HCT116 (cell line): ENCODE measurements at regions not wholly inside any gene's neighbourhood (a gene's known extent, or its start where the extent isn't known, plus 50 kb on each side); places are given as distances from the start of the nearest gene placed in this dataset.

Experiments used
- ATAC-seq: fragments of 200-7000 bp; cut with Tn5 transposase; 2 replicates; pipeline ENCODE4 v1.9.1; 2020; ENCODE audit warnings: mild to moderate bottlenecking, moderate library complexity
- BruUV-seq: library from RNA; stranded (reverse); fragments of 400-500 nt; replicated peaks from 2 replicates; lab custom pipeline; 2021; lab: Mats Ljungman, UMichigan
- CTCF ChIA-PET: fragments of 300-600 bp; sonication (Branson Sonifier 250); formaldehyde crosslinking; loops from one replicate; lab custom pipeline; 2021; ENCODE audit warnings: antibody characterized with exemption; lab: Charles Lee
- POLR2A ChIA-PET: fragments of 300-600, 350-600 bp; sonication (Branson Sonifier 250); formaldehyde crosslinking; loops from one replicate; lab custom pipeline; 2021; ENCODE audit warnings: antibody characterized with exemption; lab: Charles Lee
- RAD21 ChIA-PET, 2 experiments: fragments of 300-600 bp; sonication (Branson Sonifier 250); formaldehyde crosslinking; loops; one replicate each; lab custom pipeline; 2023; ENCODE audit warnings: low total read pairs in 2 of 2; ENCODE audit not compliant: uncharacterized antibody in 2 of 2, unreplicated experiment in 2 of 2, low non-redundant PET in 1 of 2; lab: Charles Lee
- DNase-seq: peaks from one replicate; pipeline ENCODE4 v3.0.0-alpha.2; 2010; ENCODE audit warnings: low read depth, low spot score
- H2AFZ ChIP-seq: fragments of 200-600 bp; shearing (Covaris generic), sonication (generic); 2 replicates; pipeline ENCODE4 v1.6.1; 2017; ENCODE audit warnings: low read depth, mixed run types, mixed read lengths, antibody characterized with exemption, low read length; ENCODE audit not compliant: poor library complexity, severe bottlenecking
- H3K27ac ChIP-seq: 2 replicates; pipeline ENCODE4 v1.5.1; 2012; ENCODE audit warnings: low read depth, low read length
- H3K27me3 ChIP-seq: fragments of 200-600 bp; sonication (generic); 2 replicates; pipeline ENCODE4 v1.6.1; 2016; ENCODE audit warnings: mixed run types, low read length, mixed read lengths; ENCODE audit not compliant: insufficient read depth
- H3K36me3 ChIP-seq, 2 experiments: fragments of 200-500 bp in 1 of 2; fragments of 200-600 bp in 1 of 2; sonication (Bioruptor generic) in 1 of 2; sonication (generic) in 1 of 2; 2 replicates each; pipeline versions ENCODE4 v1.5.1 to v1.6.1; 2014 to 2016; ENCODE audit warnings: low read length in 2 of 2, inconsistent platforms in 1 of 2, mixed read lengths in 1 of 2, mixed run types in 1 of 2; ENCODE audit not compliant: insufficient read depth in 2 of 2, control insufficient read depth in 1 of 2
- H3K4me1 ChIP-seq, 2 experiments: fragments of 200-600 bp in 1 of 2; sonication (generic) in 1 of 2; 2 replicates each; pipeline versions ENCODE4 v1.5.1 to v1.6.1; 2012 to 2017; ENCODE audit warnings: low read length in 2 of 2, inconsistent platforms in 1 of 2, mild to moderate bottlenecking in 1 of 2, mixed read lengths in 1 of 2, mixed run types in 1 of 2, moderate library complexity in 1 of 2; ENCODE audit not compliant: insufficient read depth in 2 of 2, control insufficient read depth in 1 of 2
- H3K4me2 ChIP-seq: fragments of 200-600 bp; sonication (generic); 2 replicates; pipeline ENCODE4 v1.6.1; 2017; ENCODE audit warnings: mixed run types, low read length, mixed read lengths
- H3K4me3 ChIP-seq, 2 experiments: fragments of 200-600 bp in 1 of 2; sonication (generic) in 1 of 2; replicated peaks in 1 of 2; 2 replicates each; pipeline ENCODE4 v1.5.1; 2011 to 2016; ENCODE audit warnings: low read length in 2 of 2, control low read depth in 1 of 2, low read depth in 1 of 2, mild to moderate bottlenecking in 1 of 2, mixed read lengths in 1 of 2, mixed run types in 1 of 2
- H3K79me2 ChIP-seq: fragments of 200-600 bp; sonication (generic); 2 replicates; pipeline ENCODE4 v1.6.1; 2017; ENCODE audit warnings: mild to moderate bottlenecking, mixed run types, low read length, moderate library complexity, mixed read lengths; ENCODE audit not compliant: insufficient read depth
- H3K9ac ChIP-seq: fragments of 200-600 bp; sonication (generic); 2 replicates; pipeline ENCODE4 v1.6.1; 2016; ENCODE audit warnings: low read length, mixed read lengths
- H3K9me2 ChIP-seq: fragments of 200-600 bp; sonication (generic), shearing (Covaris generic); 2 replicates; pipeline ENCODE4 v1.6.1; 2017; ENCODE audit warnings: mixed run types, mild to moderate bottlenecking, moderate library complexity; ENCODE audit not compliant: insufficient read depth
- H3K9me3 ChIP-seq, 2 experiments: fragments of 200-500 bp in 1 of 2; fragments of 200-600 bp in 1 of 2; sonication (Bioruptor generic) in 1 of 2; sonication (generic) in 1 of 2; 2 replicates each; pipeline ENCODE4 v1.6.1; 2014 to 2017; ENCODE audit warnings: low read length in 2 of 2, mixed read lengths in 2 of 2, inconsistent platforms in 1 of 2, low read depth in 1 of 2, mild to moderate bottlenecking in 1 of 2, mixed run types in 1 of 2, moderate library complexity in 1 of 2; ENCODE audit not compliant: control insufficient read depth in 1 of 2, insufficient read depth in 1 of 2
- H4K20me1 ChIP-seq: fragments of 200-600 bp; sonication (generic), shearing (Covaris generic); 2 replicates; pipeline ENCODE4 v1.6.1; 2017; ENCODE audit warnings: mixed run types, mild to moderate bottlenecking, moderate library complexity; ENCODE audit not compliant: insufficient read depth
- CTCF ChIP-seq, 3 experiments: fragments of 200-600 bp in 1 of 3; sonication (generic) in 1 of 3; IDR thresholded peaks in 2 of 3; conservative IDR thresholded peaks in 1 of 3; 2 replicates each; pipeline ENCODE4 v1.5.1; 2012 to 2017; ENCODE audit warnings: low read depth in 2 of 3, low read length in 2 of 3, antibody characterized with exemption in 1 of 3, borderline replicate concordance in 1 of 3, control low read depth in 1 of 3, mild to moderate bottlenecking in 1 of 3, mixed read lengths in 1 of 3, mixed run types in 1 of 3, moderate library complexity in 1 of 3; ENCODE audit not compliant: insufficient read depth in 1 of 3
- ELF1 ChIP-seq: IDR thresholded peaks from 2 replicates; pipeline ENCODE4 v1.6.1; 2012; ENCODE audit warnings: low read depth, borderline replicate concordance
- JUND ChIP-seq: IDR thresholded peaks from 2 replicates; pipeline ENCODE4 v1.6.1; 2012
- POLR2A ChIP-seq: IDR thresholded peaks from 2 replicates; pipeline ENCODE4 v1.7.0; 2011; ENCODE audit warnings: borderline replicate concordance; ENCODE audit not compliant: insufficient read depth, insufficient read length; ENCODE audit errors: extremely low read depth
- RAD21 ChIP-seq: IDR thresholded peaks from 2 replicates; pipeline ENCODE4 v1.6.1; 2012; ENCODE audit warnings: low read depth, mild to moderate bottlenecking
- REST ChIP-seq: IDR thresholded peaks from 2 replicates; pipeline ENCODE4 v1.6.1; 2012; ENCODE audit warnings: low read depth
- SIN3A ChIP-seq: IDR thresholded peaks from 2 replicates; pipeline ENCODE4 v1.6.1; 2012; ENCODE audit warnings: low read depth
- SP1 ChIP-seq: IDR thresholded peaks from 2 replicates; pipeline ENCODE4 v1.6.1; 2012; ENCODE audit warnings: low read depth
- YY1 ChIP-seq: IDR thresholded peaks from 2 replicates; pipeline ENCODE4 v1.6.1; 2011; ENCODE audit warnings: low read length, low read depth, moderate library complexity, mild to moderate bottlenecking; ENCODE audit not compliant: insufficient replicate concordance; ENCODE audit errors: extremely low read depth
- ZBTB33 ChIP-seq: IDR thresholded peaks from 2 replicates; pipeline ENCODE4 v1.6.1; 2011; ENCODE audit warnings: mild to moderate bottlenecking, low read length, moderate library complexity; ENCODE audit not compliant: insufficient replicate concordance; ENCODE audit errors: extremely low read depth
- ZFX ChIP-seq: fragments of 450-650 bp; IDR thresholded peaks from 2 replicates; pipeline ENCODE4 v1.6.1; 2017
- intact Hi-C: fragments of 100-400 bp; cut with micrococcal nuclease; formaldehyde crosslinking; loops from 2 replicates; pipeline ENCODE4 v1.10.0; 2022
- TF ChIP-seq, protein P1 (sequence below): IDR thresholded peaks from 2 replicates; pipeline ENCODE4 v1.6.1; 2012

- no peak overlapping the region for H2AFZ ChIP-seq
- no peaks in the 10 kb centered on the region; the same call in 1 of the 2 replicates for H4K20me1 ChIP-seq
- CTCF ChIA-PET: no interaction called here
- POLR2A ChIA-PET: no interaction called here
- no peaks in the 10 kb centered on the region for H3K27me3 ChIP-seq
- no peaks in the 10 kb centered on the region for H3K4me1 ChIP-seq
- intact Hi-C loops: no loop called here
- no peaks in the 10 kb centered on the region for H3K9me2 ChIP-seq
- DNase-seq (no peak), ATAC-seq (no peak)
- H3K4me2 ChIP-seq: no peak overlapping the region
- RAD21 ChIA-PET: no interaction called here
- H3K27ac ChIP-seq: no peak overlapping the region
- no peaks in the 10 kb centered on the region for H3K36me3 ChIP-seq
- H3K9ac ChIP-seq: no peak overlapping the region
- no TSS peak for BruUV-seq
- H3K9me3 ChIP-seq: peaks cover under 1 to 18% of the 10 kb centered on the region in 2 experiments; a peak in 2 of 4 replicates
- no peaks in the 10 kb centered on the region for H3K79me2 ChIP-seq
- TF ChIP-seq, protein P1, sequence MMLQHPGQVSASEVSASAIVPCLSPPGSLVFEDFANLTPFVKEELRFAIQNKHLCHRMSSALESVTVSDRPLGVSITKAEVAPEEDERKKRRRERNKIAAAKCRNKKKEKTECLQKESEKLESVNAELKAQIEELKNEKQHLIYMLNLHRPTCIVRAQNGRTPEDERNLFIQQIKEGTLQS: no peak
- no peak for TF ChIP-seq POLR2A
- TF ChIP-seq ZFX: no peak
- TF ChIP-seq RAD21: no peak
- TF ChIP-seq ELF1: no peak
- TF ChIP-seq ZBTB33: no peak
- TF ChIP-seq SIN3A: no peak
- no peak for TF ChIP-seq JUND
- no peak for TF ChIP-seq YY1
- no peak for TF ChIP-seq CTCF (IDR thresholded peaks at IDR 0.05 in 2 of 3, conservative IDR thresholded peaks at IDR 0.05 in 1 of 3; ENCODE audit: borderline replicate concordance in 1 of 3, insufficient read depth in 1 of 3, low read depth in 2 of 3, low read length in 2 of 3)
- TF ChIP-seq REST: no peak
- no peak for TF ChIP-seq SP1
- H3K4me3 ChIP-seq: no peak overlapping the region
These were observed 361.7 kb downstream of the TAF11L14 start for GRCh38 chr5:17995997-17996396.
